H1 (cell line): ENCODE measurements at regions not wholly inside any gene's neighbourhood (a gene's known extent, or its start where the extent isn't known, plus 50 kb on each side); places are given as distances from the start of the nearest gene placed in this dataset.

Experiments
- CHD7 ChIP-seq: fragments of 300-600 bp; sonication (generic); IDR thresholded peaks from 2 replicates; pipeline ENCODE4 v1.7.1; 2012; ENCODE audit warnings: low read length, moderate library complexity, mild to moderate bottlenecking, inconsistent platforms; ENCODE audit not compliant: insufficient replicate concordance

DNA sequence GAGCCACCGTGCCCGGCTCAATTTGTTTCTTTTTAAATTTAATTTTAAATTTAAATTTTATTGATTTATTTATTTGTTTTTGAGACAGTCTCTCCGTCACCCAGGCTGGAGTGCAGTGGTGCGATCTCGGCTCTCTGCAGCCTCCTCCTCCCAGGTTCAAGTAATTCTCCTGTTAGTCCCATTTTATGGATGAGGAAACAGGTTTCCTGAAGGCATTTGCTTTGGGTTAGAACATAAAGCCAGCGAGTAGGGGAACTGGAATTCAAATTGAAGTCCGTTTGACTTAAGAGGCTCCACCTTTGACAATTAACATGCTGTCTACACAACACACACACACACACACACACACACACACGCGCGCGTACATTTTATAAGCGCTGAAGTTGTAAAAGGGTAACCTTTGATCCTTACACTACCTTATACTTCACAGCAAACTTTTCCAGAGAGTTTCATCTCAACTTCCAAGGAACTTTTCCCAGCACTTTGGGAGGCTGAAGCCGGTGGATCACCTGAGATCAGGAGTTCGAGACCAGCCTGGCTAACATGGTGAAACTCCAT is 232.0 kb downstream of the BCAS1 start (continued):
- no peak for TF ChIP-seq CHD7
